ENCODE measurements at regions not wholly inside any gene's neighbourhood (a gene's known extent, or its start where the extent isn't known, plus 50 kb on each side); places are given as distances from the start of the nearest gene placed in this dataset.
A peak's percentile ranks its signal among the peaks of the same experiment; 100 is the strongest.
"Not testable (repeated sequence)": the region's sequence is repeated elsewhere in the genome, so short reads cannot be mapped to it uniquely, and the experiment has no call there.

DNA sequence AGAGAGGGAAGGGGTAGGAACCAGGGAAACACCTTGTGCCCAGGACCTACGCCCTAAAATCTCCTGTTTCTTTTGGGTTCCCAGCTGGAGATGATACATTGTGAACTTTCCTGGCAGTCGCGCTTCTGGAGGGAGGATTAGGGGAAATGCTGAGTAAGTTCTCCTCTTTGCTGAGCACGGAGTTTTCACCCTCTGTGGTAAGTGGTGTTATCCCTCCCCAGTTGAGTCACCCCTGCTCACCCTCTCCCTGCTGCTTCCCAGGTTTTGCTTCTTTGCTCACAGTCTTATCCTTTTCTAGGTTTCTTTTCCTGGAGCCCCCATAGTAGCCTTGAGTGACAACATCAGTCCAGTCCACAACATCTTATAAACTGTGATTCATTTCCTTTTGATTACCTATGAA, 789.1 kb downstream of the TMEM121 start:
- peak; percentile 6 for DNase-seq (ENCODE audit: low spot score)

GRCh38 chr14:106317593-106317992, 791.2 kb downstream of the TMEM121 start:
- DNase-seq (ENCODE audit: low spot score) = no peak

DNA sequence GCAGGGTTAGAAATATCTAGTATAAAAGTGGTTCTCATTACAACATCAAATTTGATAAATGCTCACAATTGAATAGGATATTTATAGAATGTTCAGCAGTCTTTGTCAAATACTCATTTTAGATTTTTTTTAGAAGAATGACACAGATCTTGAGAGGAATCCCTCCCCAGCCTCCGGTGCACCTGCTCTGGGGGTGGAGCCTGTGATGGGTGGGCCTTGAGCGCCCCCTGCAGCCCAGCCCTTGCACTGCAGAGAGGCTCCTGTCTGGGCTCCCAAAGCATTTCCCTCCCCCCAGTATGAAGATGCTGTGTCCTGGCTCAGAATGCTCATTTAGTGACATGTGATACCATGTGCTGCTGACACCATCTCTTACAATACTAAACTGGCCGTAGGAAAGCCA, 792.3 kb downstream of the TMEM121 start:
- peak; percentile 63 for DNase-seq (ENCODE audit: low spot score)

GRCh38 chr14:106323970-106324369, 797.6 kb downstream of the TMEM121 start:
- not testable (repeated sequence) for DNase-seq (ENCODE audit: low spot score)

DNA sequence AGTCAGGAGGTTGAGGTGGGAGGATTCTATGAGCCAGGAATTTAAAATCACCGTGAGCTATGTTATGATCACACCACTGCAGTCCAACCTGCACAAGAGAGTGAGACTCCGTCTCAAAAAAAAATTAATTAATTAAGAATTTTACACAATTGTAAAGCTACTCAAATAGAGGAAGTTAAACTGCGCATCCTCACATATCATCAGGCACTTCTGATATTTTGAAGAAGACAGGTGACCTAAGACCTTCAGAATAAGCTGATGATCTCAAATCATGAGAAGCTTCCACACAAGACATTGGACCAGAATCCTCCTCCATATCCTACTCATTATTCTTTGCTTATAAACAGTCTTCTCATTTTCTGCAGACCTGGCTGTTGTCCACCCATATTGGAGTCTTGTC, 800.9 kb downstream of the TMEM121 start:
- no peak for DNase-seq (ENCODE audit: low spot score)

DNA sequence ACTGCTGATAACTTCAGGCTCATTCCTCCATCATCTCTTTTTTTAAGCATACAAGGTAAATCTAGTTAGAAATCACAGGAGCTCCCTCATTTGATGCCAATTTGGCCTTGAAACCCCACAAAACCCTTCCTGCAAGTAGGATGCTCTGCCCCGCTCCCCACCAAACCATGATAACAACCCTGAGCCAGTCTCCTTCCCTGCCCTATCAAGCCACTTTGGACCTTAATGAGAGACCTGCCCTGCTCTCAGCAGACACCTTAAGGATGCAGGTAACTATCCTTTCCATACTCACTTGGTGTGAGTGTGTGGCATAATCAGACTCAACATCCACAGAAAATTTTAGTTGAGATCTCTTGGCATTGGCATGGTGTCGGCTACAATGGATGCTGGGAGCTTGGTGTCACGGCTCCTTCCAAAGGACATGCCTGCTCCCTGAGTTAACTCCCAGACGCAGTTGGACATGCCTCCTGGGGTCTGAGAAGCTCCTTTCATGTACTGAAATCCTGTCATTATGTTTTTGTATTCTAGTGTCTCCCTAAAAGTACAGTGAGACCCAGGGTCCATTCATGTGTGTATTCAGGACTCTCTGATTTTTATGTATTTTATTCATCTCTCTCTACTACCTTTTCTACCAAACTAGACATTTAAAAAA, 801.4 kb downstream of the TMEM121 start:
- DNase-seq (ENCODE audit: low spot score) = not testable (repeated sequence)

DNA sequence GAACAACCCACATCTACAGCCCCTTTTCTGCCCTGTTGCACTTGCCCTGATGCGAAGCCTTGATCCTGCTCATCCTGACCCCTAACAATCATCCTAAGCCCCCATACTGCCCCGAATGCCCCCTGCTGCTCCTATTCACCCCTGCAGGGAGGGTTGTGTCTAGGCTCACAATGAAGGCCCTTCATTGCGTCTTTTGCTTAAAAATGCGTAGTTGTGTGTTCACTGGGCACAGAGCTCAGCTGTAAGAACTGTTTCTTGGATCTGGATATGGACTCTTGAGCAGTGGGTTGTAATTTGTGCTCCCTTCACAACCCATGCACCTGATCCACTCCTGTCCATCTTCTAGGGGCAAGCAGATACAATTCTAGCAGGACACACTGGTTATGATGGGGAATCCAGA, 802.9 kb downstream of the TMEM121 start:
- DNase-seq (ENCODE audit: low spot score) = not testable (repeated sequence)

DNA sequence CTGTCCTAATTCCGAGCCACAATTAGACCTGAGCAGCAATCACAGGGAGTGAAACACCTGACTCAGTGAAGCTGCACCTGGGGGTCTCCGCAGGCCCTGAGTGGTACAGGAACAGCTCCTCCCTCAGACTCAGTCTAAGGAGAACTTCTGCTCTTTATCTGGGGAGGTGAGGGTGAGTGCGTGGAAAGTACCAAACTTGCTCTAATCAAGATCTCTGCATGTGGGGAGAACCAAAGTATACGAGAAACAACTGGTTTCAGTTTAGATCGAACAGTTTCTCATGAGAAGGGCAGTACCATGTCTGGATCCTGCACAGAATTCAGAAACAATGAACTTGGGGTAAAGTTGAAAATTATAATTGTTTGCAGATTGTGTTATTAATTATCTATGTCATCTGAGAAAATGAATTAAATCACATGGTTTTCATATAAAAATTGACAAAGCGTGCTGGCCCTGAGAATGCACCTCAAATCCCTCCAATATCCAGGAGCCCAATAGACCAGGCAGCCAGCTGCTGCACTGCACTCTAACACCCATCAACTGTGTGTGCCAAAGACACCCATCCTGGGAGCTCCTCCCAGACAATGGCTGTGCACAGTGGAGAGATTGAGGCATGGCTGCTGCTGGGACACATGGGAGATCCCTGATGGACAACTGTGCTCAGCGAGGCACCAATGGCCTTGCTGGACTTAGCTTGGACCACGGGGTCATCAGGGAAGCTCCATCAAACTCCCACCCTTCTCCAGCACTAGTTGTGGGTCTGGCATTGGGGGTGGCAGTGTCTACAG, 803.8 kb downstream of the TMEM121 start:
- not testable (repeated sequence) for DNase-seq (ENCODE audit: low spot score)

DNA sequence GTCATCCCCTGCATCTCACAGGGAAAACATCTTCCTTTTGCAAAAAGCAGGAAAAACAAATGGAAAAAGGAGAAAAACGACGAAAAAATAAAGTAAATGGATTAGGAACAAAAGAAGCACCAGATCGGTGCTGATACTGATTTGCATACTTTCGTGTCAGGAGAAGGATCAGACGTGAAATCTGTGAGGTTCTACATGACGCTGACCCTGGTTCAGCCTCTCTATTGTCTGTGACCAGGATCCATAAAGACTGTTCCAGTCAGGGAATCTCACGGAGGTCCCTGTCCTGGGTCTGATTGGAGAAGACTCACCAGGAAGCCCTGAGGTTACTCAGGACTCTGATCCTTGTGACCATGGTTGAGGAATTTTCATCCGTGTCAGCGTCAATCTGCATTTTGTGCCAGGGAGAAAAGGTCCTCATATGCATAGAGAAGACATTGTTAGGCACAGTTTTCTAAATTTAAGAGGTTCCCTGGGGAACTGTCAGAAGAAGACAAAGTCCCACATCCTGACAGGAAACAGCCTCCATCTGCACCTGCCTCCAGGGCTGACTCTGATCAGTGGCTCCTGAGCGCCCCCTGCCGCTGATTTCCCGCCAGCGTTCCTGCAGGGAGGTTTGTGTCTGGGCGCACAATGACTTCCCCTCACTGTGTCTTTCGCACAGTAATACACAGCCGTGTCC, 808.2 kb downstream of the TMEM121 start:
- peak; percentile 86 for DNase-seq (ENCODE audit: low spot score)

- DNase-seq (ENCODE audit: low spot score) = not testable (repeated sequence)
Measured at GRCh38 chr14:106335110-106335429, 808.7 kb downstream of the TMEM121 start.

- not testable (repeated sequence) for DNase-seq (ENCODE audit: low spot score)
Measured at GRCh38 chr14:106338775-106339174, 812.4 kb downstream of the TMEM121 start.

GRCh38 chr14:106340658-106341057, 814.3 kb downstream of the TMEM121 start:
- not testable (repeated sequence) for DNase-seq (ENCODE audit: low spot score)

- DNase-seq (ENCODE audit: low spot score) = not testable (repeated sequence)
Measured at GRCh38 chr14:106341161-106341560, 814.8 kb downstream of the TMEM121 start.

DNA sequence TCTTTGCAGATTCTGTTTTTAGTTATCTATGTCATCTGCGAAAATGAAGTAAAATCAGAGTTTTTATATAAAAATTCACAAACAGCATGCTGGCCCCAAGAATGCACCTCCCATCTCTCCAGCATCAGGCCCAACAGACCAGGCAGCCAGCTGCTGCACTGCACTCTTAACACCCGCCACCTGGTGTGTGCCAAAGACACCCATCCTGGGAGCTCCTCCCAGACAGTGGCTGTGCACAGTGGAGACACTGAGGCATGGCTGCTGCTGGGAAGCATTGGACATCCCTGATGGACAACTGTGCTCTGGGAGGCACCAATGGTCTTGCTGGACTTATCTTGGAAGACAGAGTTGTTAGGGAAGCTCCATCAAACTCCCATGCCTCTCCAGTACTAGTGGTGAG, 817.2 kb downstream of the TMEM121 start:
- DNase-seq (ENCODE audit: low spot score) = no peak

DNA sequence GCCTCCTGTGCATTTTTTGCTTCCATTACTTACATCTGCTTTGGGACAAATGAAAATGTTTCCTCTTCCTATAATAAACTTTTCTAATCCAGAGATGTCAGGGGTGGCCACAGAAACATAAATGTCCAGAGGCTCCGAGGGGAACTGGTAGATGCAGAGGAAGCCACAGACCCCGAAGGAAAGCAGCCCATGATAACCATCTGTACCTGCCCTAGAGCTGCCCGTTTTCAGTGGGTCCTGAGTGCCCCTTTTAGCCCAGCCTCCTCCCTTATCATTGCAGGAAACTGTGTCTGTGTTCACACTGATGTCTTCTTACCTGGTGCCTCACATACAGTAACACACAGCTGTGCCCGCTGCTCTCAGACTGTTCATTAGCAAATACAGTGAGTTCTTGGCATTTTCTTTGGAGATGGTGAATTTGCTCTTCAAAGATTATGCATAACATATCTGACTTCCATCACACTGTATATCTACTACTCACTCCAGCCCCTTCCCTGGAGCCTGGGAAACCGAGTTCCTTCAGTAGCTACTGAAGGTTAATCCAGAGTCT, 817.8 kb downstream of the TMEM121 start:
- DNase-seq (ENCODE audit: low spot score) = not testable (repeated sequence)

DNA sequence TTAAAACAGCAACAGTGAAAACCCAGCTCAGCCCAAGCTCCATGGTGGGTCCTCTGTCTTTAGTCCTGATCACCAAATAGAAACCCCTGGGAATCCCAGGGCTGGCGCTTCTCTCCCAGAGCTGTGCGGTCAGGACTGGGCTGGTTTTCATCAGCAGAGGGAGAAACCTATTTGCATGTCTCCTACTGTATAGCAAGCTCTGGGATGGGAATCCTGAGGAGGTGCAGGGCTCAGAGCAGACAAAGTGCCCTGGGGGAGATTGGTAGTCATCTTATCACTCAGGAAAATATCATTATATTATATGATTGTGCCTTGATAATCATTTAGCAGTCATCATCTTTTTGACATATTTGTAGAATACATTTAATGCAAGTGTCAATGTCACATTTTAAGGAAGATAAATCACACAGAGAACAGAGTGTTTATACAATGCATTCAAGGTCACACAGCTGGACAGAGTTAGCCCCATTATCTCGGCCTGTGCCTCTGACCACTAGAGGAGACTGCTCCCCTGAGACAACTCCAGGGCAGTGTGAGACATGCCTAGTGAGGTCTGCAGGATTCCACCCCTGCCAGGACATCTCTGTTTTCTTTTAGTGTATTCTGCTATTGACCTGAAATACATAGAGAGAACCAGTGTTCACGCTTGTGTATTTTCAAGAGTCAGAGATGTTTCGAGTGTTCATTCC, 818.6 kb downstream of the TMEM121 start:
- DNase-seq (ENCODE audit: low spot score) = not testable (repeated sequence)

- DNase-seq (ENCODE audit: low spot score) = no peak
Measured at GRCh38 chr14:106346084-106346483, 819.7 kb downstream of the TMEM121 start.

GRCh38 chr14:106346534-106347290, 820.3 kb downstream of the TMEM121 start:
- no peak for DNase-seq (ENCODE audit: low spot score)

DNA sequence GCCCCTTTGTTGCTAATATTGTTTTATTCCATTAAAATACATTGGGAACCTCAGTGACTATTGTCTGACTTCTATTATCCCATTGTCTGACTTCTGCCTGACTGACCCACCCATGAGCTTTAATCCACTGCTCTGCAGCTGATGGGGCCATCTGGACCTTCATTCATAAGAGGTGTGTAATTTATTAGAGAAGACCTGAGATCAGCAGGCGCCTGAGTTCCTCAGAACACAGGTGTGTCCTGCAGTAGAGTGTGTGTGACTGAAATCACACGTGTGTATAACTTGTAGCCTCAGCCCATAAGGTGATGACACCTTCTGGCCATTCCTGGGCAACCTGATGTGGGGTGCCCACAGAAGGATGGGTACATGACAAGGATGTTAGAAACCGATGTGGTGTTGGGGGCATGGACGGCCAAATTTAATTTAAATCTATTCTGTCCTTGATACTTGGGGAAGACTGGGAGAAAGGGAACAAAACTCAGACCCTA, 821.0 kb downstream of the TMEM121 start:
- DNase-seq (ENCODE audit: low spot score) = no peak

DNA sequence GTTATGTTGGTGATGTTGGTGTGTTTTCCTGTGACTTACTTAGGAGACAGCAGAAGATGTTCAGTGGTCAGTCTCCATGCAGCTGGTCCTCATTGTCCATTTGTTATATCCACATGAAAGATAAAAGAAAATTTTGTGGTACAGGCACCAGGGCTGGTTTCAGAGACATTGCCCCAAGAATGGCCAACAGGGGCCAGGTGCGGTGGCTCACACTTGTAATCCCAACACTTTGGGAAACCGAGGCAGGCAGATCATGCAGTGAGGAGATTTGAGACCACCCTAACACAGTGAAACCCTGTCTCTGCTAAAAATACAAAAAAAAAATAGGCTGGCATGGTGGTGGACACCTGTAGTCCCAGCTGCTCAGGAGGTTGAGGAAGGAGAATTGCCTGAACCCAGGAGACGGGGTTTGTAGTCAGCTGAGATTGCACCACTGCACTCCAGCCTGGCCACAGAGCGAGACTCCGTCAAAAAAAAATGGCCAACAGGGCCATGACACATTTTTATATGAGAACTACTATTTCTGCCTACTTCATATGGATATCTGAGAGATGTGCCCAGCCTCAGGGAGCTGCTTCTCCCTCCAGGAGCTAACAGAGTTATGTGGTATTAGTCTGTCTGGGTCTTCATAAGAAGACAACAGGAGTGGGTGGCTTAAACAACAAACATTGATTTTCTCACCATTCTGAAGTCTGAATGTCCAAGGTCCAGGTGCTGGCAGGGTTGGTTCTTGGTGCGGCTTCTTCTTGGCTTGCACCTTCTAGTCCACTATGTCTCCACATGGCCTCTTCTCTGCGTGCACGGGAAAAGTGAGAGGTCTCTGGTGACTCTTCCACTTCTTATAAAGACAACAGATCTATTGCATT, 821.7 kb downstream of the TMEM121 start:
- no peak for DNase-seq (ENCODE audit: low spot score)
